Peyer's patch (tissue), 4 donors: ENCODE measurements at regions not wholly inside any gene's neighbourhood (a gene's known extent, or its start where the extent isn't known, plus 50 kb on each side); places are given as distances from the start of the nearest gene placed in this dataset.

Experiments used
- DNase-seq, 3 donors: peaks; one replicate each; pipeline ENCODE4 v3.0.0-alpha.2; 2017 to 2019
- H3K27ac ChIP-seq, 4 donors: fragments of 200-600 bp; sonication (generic); one replicate each; pipeline ENCODE4 v1.5.1; 2016 to 2019
- H3K27me3 ChIP-seq, 2 donors: fragments of 200-600 bp; sonication (generic); one replicate each; pipeline ENCODE4 v1.5.1; 2019
- H3K36me3 ChIP-seq, 3 donors: fragments of 200-600 bp; sonication (generic); one replicate each; pipeline ENCODE4 v1.5.1; 2016 to 2019
- H3K4me1 ChIP-seq, 4 donors: fragments of 200-600 bp; sonication (generic); one replicate each; pipeline ENCODE4 v1.5.1; 2016 to 2019
- H3K4me3 ChIP-seq, 4 donors: fragments of 200-600 bp; sonication (generic); 1 replicate in 3 of 4; 2 replicates in 1 of 4; pipeline ENCODE4 v1.5.1; 2016 to 2019; ENCODE audit warnings: mild to moderate bottlenecking in 1 of 4
- H3K9me3 ChIP-seq, 4 donors: fragments of 200-600 bp; sonication (generic); one replicate each; pipeline ENCODE4 v1.5.1; 2016 to 2019; ENCODE audit warnings: mild to moderate bottlenecking in 1 of 4
- POLR2A ChIP-seq, 2 donors: fragments of 450-650 bp; IDR thresholded peaks; one replicate each; pipeline ENCODE4 v1.5.1; 2017; ENCODE audit warnings: antibody characterized with exemption in 2 of 2, mild to moderate bottlenecking in 2 of 2, moderate library complexity in 2 of 2
- TF ChIP-seq, protein P1 (sequence below), 6 experiments: fragments of 450-650 bp in 4 of 6; fragments of 200-600 bp in 2 of 6; sonication (generic) in 1 of 6; IDR thresholded peaks; one replicate each; pipeline ENCODE4 v1.5.1; 2017 to 2019; ENCODE audit warnings: antibody characterized with exemption in 6 of 6, mild to moderate bottlenecking in 3 of 6, moderate library complexity in 1 of 6

DNA sequence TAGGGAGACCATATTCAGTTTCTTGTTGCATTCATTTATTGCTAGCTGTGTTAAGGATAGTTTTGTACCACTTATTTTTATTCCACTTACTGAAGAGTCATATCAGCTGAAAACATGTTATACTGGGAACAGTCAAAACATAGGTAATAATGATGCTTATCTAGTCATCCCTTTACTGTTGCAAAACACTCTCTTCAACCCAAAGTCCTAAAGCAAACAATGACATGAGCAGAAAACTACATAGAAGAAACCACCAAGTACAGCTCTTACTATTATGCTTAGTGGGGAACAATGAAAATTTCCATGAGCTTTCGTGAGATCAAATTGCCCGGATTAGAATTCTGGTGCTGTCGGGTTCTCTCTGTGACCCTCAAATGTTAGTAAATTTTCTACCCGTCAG lies 681.4 kb downstream of the NR2F1-AS1 start:
- Histone ChIP-seq H3K4me3 (no peak overlapping the region), H3K9me3 (no peaks in the 10 kb centered on the region), H3K36me3 (no peaks in the 10 kb centered on the region), H3K4me1 (no peaks in the 10 kb centered on the region), H3K27me3 (no peaks in the 10 kb centered on the region), H3K27ac (no peak overlapping the region)
- DNase-seq: no peak
- no peak for TF ChIP-seq POLR2A (IDR thresholded peaks at IDR 0.05)
- TF ChIP-seq, protein P1, sequence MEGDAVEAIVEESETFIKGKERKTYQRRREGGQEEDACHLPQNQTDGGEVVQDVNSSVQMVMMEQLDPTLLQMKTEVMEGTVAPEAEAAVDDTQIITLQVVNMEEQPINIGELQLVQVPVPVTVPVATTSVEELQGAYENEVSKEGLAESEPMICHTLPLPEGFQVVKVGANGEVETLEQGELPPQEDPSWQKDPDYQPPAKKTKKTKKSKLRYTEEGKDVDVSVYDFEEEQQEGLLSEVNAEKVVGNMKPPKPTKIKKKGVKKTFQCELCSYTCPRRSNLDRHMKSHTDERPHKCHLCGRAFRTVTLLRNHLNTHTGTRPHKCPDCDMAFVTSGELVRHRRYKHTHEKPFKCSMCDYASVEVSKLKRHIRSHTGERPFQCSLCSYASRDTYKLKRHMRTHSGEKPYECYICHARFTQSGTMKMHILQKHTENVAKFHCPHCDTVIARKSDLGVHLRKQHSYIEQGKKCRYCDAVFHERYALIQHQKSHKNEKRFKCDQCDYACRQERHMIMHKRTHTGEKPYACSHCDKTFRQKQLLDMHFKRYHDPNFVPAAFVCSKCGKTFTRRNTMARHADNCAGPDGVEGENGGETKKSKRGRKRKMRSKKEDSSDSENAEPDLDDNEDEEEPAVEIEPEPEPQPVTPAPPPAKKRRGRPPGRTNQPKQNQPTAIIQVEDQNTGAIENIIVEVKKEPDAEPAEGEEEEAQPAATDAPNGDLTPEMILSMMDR (IDR thresholded peaks at IDR 0.05): no peak

DNA sequence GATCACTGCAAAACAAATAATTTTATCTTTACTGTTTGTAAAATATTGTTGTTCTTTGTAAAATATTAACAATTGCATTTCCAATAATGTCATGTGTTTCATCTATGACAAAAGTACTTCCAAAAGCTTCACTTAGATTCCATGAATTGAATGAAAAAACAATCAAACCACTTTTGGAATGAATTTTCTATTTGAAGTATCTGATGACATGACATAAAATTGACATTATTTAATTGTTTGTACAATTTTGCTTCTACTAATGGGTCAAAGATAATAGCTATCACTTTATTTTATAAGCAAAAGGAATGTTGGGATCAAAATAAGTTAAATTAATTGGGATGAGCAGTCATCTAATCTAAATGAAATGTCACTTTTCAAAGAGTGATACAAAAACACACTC lies 684.3 kb downstream of the NR2F1-AS1 start:
- H3K4me1 ChIP-seq: no peaks in the 10 kb centered on the region
- H3K27ac ChIP-seq: no peak overlapping the region
- H3K9me3 ChIP-seq: no peaks in the 10 kb centered on the region
- TF ChIP-seq, protein P1 (IDR thresholded peaks at IDR 0.05): no peak
- no peak for TF ChIP-seq POLR2A (IDR thresholded peaks at IDR 0.05)
- no peak for DNase-seq
- no peaks in the 10 kb centered on the region for H3K27me3 ChIP-seq
- H3K36me3 ChIP-seq: no peaks in the 10 kb centered on the region
- H3K4me3 ChIP-seq: no peak overlapping the region

DNA sequence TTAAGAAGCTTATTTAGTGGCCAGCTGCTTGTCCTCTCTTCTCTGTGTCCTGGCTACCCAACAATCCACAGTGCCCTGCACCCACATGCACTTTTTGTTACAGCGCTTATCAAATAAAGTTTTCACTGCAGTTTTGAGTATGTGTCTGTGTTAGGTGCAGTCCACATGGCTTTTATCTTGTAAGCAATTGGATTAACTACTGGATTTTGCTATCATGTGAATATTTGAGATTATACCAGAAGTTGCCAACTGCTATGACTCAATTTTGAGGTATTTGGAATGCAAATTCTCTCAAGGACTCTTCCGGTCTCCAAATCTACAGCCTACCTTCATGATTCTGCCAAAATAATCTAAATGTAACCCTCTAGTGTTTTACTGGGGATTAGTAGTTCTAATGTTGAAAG lies 690.2 kb downstream of the NR2F1-AS1 start:
- Histone ChIP-seq H3K27me3 (no peaks in the 10 kb centered on the region), H3K36me3 (no peaks in the 10 kb centered on the region), H3K9me3 (no peaks in the 10 kb centered on the region), H3K4me1 (no peaks in the 10 kb centered on the region), H3K4me3 (no peak overlapping the region), H3K27ac (no peak overlapping the region)
- no peak for DNase-seq
- TF ChIP-seq POLR2A (IDR thresholded peaks at IDR 0.05): no peak
- TF ChIP-seq, protein P1 (IDR thresholded peaks at IDR 0.05): no peak

- Histone ChIP-seq H3K4me1 (no peaks in the 10 kb centered on the region), H3K27ac (no peak overlapping the region), H3K9me3 (no peaks in the 10 kb centered on the region), H3K27me3 (no peaks in the 10 kb centered on the region), H3K36me3 (no peaks in the 10 kb centered on the region), H3K4me3 (no peak overlapping the region)
- TF ChIP-seq, protein P1 (IDR thresholded peaks at IDR 0.05): no peak
- TF ChIP-seq POLR2A (IDR thresholded peaks at IDR 0.05): no peak
- DNase-seq: no peak
Observed at GRCh38 chr5:92889140-92889539, 691.9 kb downstream of the NR2F1-AS1 start.

- TF ChIP-seq, protein P1 (IDR thresholded peaks at IDR 0.05): no peak
- TF ChIP-seq POLR2A (IDR thresholded peaks at IDR 0.05): no peak
- Histone ChIP-seq H3K4me3 (no peak overlapping the region), H3K9me3 (no peaks in the 10 kb centered on the region), H3K27ac (no peak overlapping the region), H3K4me1 (no peaks in the 10 kb centered on the region), H3K36me3 (no peaks in the 10 kb centered on the region), H3K27me3 (no peaks in the 10 kb centered on the region)
- DNase-seq: no peak
Observed at GRCh38 chr5:92887254-92887653, 693.8 kb downstream of the NR2F1-AS1 start.

GRCh38 chr5:92886751-92887150 lies 694.3 kb downstream of the NR2F1-AS1 start:
- H3K9me3 ChIP-seq: no peaks in the 10 kb centered on the region
- no peaks in the 10 kb centered on the region for H3K4me1 ChIP-seq
- TF ChIP-seq POLR2A (IDR thresholded peaks at IDR 0.05): no peak
- TF ChIP-seq, protein P1 (IDR thresholded peaks at IDR 0.05): no peak

More at GRCh38 chr5:92886751-92887150, 694.3 kb downstream of the NR2F1-AS1 start:
- Histone ChIP-seq H3K4me3 (no peak overlapping the region), H3K27ac (no peak overlapping the region), H3K27me3 (no peaks in the 10 kb centered on the region), H3K36me3 (no peaks in the 10 kb centered on the region)
- no peak for DNase-seq
